OCI-LY3 (cell line): ENCODE measurements at regions not wholly inside any gene's neighbourhood (a gene's known extent, or its start where the extent isn't known, plus 50 kb on each side); places are given as distances from the start of the nearest gene placed in this dataset.
"Not testable (repeated sequence)": the region's sequence is repeated elsewhere in the genome, so short reads cannot be mapped to it uniquely, and the experiment has no call there.

ENCODE experiments used
- CTCF ChIP-seq: fragments of 200-600, 300-600 bp; sonication (generic); IDR thresholded peaks from 2 replicates; pipeline ENCODE4 v1.5.1; 2014; ENCODE audit warnings: antibody characterized with exemption, low read length, low read depth
- EZH2phosphoT487 ChIP-seq: fragments of 200-600 bp; shearing (Covaris generic); IDR thresholded peaks from 2 replicates; pipeline ENCODE4 v1.6.1; 2018; ENCODE audit warnings: antibody characterized with exemption, mixed run types, low read depth

- not testable (repeated sequence) for TF ChIP-seq EZH2phosphoT487, CTCF
Observed at GRCh38 chr3:27821609-27822008, 99.5 kb upstream of the EOMES start.
